Left renal cortex interstitium (tissue), 4 donors: ENCODE measurements at regions not wholly inside any gene's neighbourhood (a gene's known extent, or its start where the extent isn't known, plus 50 kb on each side); places are given as distances from the start of the nearest gene placed in this dataset.

Source experiments
- DNase-seq, 4 donors: peaks; one replicate each; pipeline ENCODE4 v3.0.0-alpha.2; 2013; ENCODE audit warnings: low read depth in 4 of 4, low spot score in 2 of 4, missing footprints in 1 of 4

- DNase-seq, result no peak
These were observed 67.8 kb upstream of the HDAC4 start for GRCh38 chr2:239468491-239469105.

GRCh38 chr2:239467956-239468490 lies 67.2 kb upstream of the HDAC4 start:
- no peak for DNase-seq

GRCh38 chr2:239467281-239467955 lies 66.6 kb upstream of the HDAC4 start:
- no peak for DNase-seq

GRCh38 chr2:239466755-239467271 lies 66.0 kb upstream of the HDAC4 start:
- no peak for DNase-seq

- no peak for DNase-seq
These were observed 65.4 kb upstream of the HDAC4 start for GRCh38 chr2:239466061-239466754.

GRCh38 chr2:239465017-239466001 lies 64.5 kb upstream of the HDAC4 start:
- no peak for DNase-seq

- no peak for DNase-seq
These were observed 63.6 kb upstream of the HDAC4 start for GRCh38 chr2:239464166-239465016.

GRCh38 chr2:239463541-239464165 lies 62.8 kb upstream of the HDAC4 start:
- DNase-seq, result no peak

GRCh38 chr2:239462671-239463506 lies 62.1 kb upstream of the HDAC4 start:
- no peak for DNase-seq

GRCh38 chr2:239462191-239462515 lies 61.3 kb upstream of the HDAC4 start:
- no peak for DNase-seq

- no peak for DNase-seq
These were observed 60.7 kb upstream of the HDAC4 start for GRCh38 chr2:239461291-239462190.

- no peak for DNase-seq
These were observed 60.0 kb upstream of the HDAC4 start for GRCh38 chr2:239460780-239461179.

GRCh38 chr2:239459606-239460005 lies 58.8 kb upstream of the HDAC4 start:
- DNase-seq, result no peak

GRCh38 chr2:239459056-239459455 lies 58.2 kb upstream of the HDAC4 start:
- no peak for DNase-seq

GRCh38 chr2:239457586-239458445 lies 57.0 kb upstream of the HDAC4 start:
- no peak for DNase-seq

GRCh38 chr2:239456940-239457339 lies 56.1 kb upstream of the HDAC4 start:
- no peak for DNase-seq
